Hematopoietic multipotent progenitor cell (in vitro differentiated cells): ENCODE measurements at regions not wholly inside any gene's neighbourhood (a gene's known extent, or its start where the extent isn't known, plus 50 kb on each side); places are given as distances from the start of the nearest gene placed in this dataset.
"Not testable (repeated sequence)": the region's sequence is repeated elsewhere in the genome, so short reads cannot be mapped to it uniquely, and the experiment has no call there.

Source experiments
- DNase-seq, 3 donors: peaks; one replicate each; pipeline ENCODE4 v3.0.0-alpha.2; 2011 to 2015; ENCODE audit warnings: low read depth in 2 of 3, low spot score in 2 of 3

GRCh38 chr13:59261928-59262488 is 901.7 kb downstream of the DIAPH3 start:
- DNase-seq: no peak

- no peak for DNase-seq
Observed at GRCh38 chr13:59263531-59263930, 900.2 kb downstream of the DIAPH3 start.

- no peak for DNase-seq
Observed at GRCh38 chr13:59266478-59267063, 897.2 kb downstream of the DIAPH3 start.

- no peak for DNase-seq
Observed at GRCh38 chr13:59269476-59269875, 894.3 kb downstream of the DIAPH3 start.

GRCh38 chr13:59270327-59270726 is 893.4 kb downstream of the DIAPH3 start:
- DNase-seq: no peak

- no peak for DNase-seq
Observed at GRCh38 chr13:59274958-59275727, 888.6 kb downstream of the DIAPH3 start.

- no peak for DNase-seq
Observed at GRCh38 chr13:59276436-59276835, 887.3 kb downstream of the DIAPH3 start.

- DNase-seq: no peak
Observed at GRCh38 chr13:59277106-59277505, 886.6 kb downstream of the DIAPH3 start.

GRCh38 chr13:59279028-59279427 is 884.7 kb downstream of the DIAPH3 start:
- no peak for DNase-seq

GRCh38 chr13:59279576-59279975 is 884.2 kb downstream of the DIAPH3 start:
- DNase-seq: no peak

- no peak for DNase-seq
Observed at GRCh38 chr13:59280297-59280696, 883.4 kb downstream of the DIAPH3 start.

- no peak for DNase-seq
Observed at GRCh38 chr13:59281453-59281852, 882.3 kb downstream of the DIAPH3 start.

- DNase-seq: not testable (repeated sequence)
Observed at GRCh38 chr13:59292240-59292639, 871.5 kb downstream of the DIAPH3 start.

- DNase-seq: no peak
Observed at GRCh38 chr13:59299584-59299983, 864.1 kb downstream of the DIAPH3 start.

GRCh38 chr13:59300355-59301173 is 863.2 kb downstream of the DIAPH3 start:
- DNase-seq: no peak

- no peak for DNase-seq
Observed at GRCh38 chr13:59301174-59301567, 862.6 kb downstream of the DIAPH3 start.

- no peak for DNase-seq
Observed at GRCh38 chr13:59303433-59303832, 860.3 kb downstream of the DIAPH3 start.

GRCh38 chr13:59304596-59304995 is 859.1 kb downstream of the DIAPH3 start:
- no peak for DNase-seq

- no peak for DNase-seq
Observed at GRCh38 chr13:59305896-59306295, 857.8 kb downstream of the DIAPH3 start.

GRCh38 chr13:59312776-59313175 is 851.0 kb downstream of the DIAPH3 start:
- DNase-seq: no peak

GRCh38 chr13:59318320-59318930 is 845.3 kb downstream of the DIAPH3 start:
- DNase-seq: peak in 2 of 3 donors; percentile 22 to 85
